ENCODE measurements at regions not wholly inside any gene's neighbourhood (a gene's known extent, or its start where the extent isn't known, plus 50 kb on each side); places are given as distances from the start of the nearest gene placed in this dataset.

- H3K4me3 ChIP-seq (ENCODE audit: low read depth, low read length): no peak overlapping the region
- TF ChIP-seq CTCF (IDR thresholded peaks at IDR 0.05; ENCODE audit: insufficient read depth, low read length, severe bottlenecking): no peak
- FAIRE-seq (no peak), DNase-seq (ENCODE audit: low read depth) (no peak)
- no peaks in the 10 kb centered on the region for H3K27me3 ChIP-seq (ENCODE audit: control insufficient read depth, insufficient read depth, low read length)
- H3K36me3 ChIP-seq (ENCODE audit: control insufficient read depth, insufficient read depth, low read length): no peaks in the 10 kb centered on the region
Observed at GRCh38 chr18:37684590-37684989, 119.0 kb upstream of the CELF4 start.

GRCh38 chr18:37684183-37684582 lies 118.6 kb upstream of the CELF4 start:
- no peak for DNase-seq (ENCODE audit: low read depth)
- TF ChIP-seq CTCF (IDR thresholded peaks at IDR 0.05; ENCODE audit: insufficient read depth, low read length, severe bottlenecking): no peak
- Histone ChIP-seq H3K36me3 (ENCODE audit: control insufficient read depth, insufficient read depth, low read length) (no peaks in the 10 kb centered on the region), H3K4me3 (ENCODE audit: low read depth, low read length) (no peak overlapping the region), H3K27me3 (ENCODE audit: control insufficient read depth, insufficient read depth, low read length) (no peaks in the 10 kb centered on the region)
- FAIRE-seq: no peak

- no peak for TF ChIP-seq CTCF (IDR thresholded peaks at IDR 0.05; ENCODE audit: insufficient read depth, low read length, severe bottlenecking)
- H3K4me3 ChIP-seq (ENCODE audit: low read depth, low read length): no peak overlapping the region
- no peak for DNase-seq (ENCODE audit: low read depth)
- H3K27me3 ChIP-seq (ENCODE audit: control insufficient read depth, insufficient read depth, low read length): no peaks in the 10 kb centered on the region
- H3K36me3 ChIP-seq (ENCODE audit: control insufficient read depth, insufficient read depth, low read length): no peaks in the 10 kb centered on the region
- FAIRE-seq: no peak
Observed at GRCh38 chr18:37680911-37681310, 115.3 kb upstream of the CELF4 start.

GRCh38 chr18:37676276-37676675 lies 110.7 kb upstream of the CELF4 start:
- FAIRE-seq (no peak), DNase-seq (ENCODE audit: low read depth) (no peak)
- TF ChIP-seq CTCF (IDR thresholded peaks at IDR 0.05; ENCODE audit: insufficient read depth, low read length, severe bottlenecking): no peak
- H3K27me3 ChIP-seq (ENCODE audit: control insufficient read depth, insufficient read depth, low read length): no peaks in the 10 kb centered on the region
- no peak overlapping the region for H3K4me3 ChIP-seq (ENCODE audit: low read depth, low read length)
- no peaks in the 10 kb centered on the region for H3K36me3 ChIP-seq (ENCODE audit: control insufficient read depth, insufficient read depth, low read length)

- Histone ChIP-seq H3K4me3 (ENCODE audit: low read depth, low read length) (no peak overlapping the region), H3K36me3 (ENCODE audit: control insufficient read depth, insufficient read depth, low read length) (no peaks in the 10 kb centered on the region), H3K27me3 (ENCODE audit: control insufficient read depth, insufficient read depth, low read length) (no peaks in the 10 kb centered on the region)
- FAIRE-seq: no peak
- DNase-seq (ENCODE audit: low read depth): no peak
- no peak for TF ChIP-seq CTCF (IDR thresholded peaks at IDR 0.05; ENCODE audit: insufficient read depth, low read length, severe bottlenecking)
Observed at GRCh38 chr18:37675699-37676098, 110.1 kb upstream of the CELF4 start.

GRCh38 chr18:37674570-37674969 lies 109.0 kb upstream of the CELF4 start:
- FAIRE-seq: no peak
- Histone ChIP-seq H3K27me3 (ENCODE audit: control insufficient read depth, insufficient read depth, low read length) (no peaks in the 10 kb centered on the region), H3K4me3 (ENCODE audit: low read depth, low read length) (no peak overlapping the region), H3K36me3 (ENCODE audit: control insufficient read depth, insufficient read depth, low read length) (no peaks in the 10 kb centered on the region)
- DNase-seq (ENCODE audit: low read depth): peak; percentile 61
- TF ChIP-seq CTCF (IDR thresholded peaks at IDR 0.05; ENCODE audit: insufficient read depth, low read length, severe bottlenecking): no peak

Measured in bronchial epithelial cell (primary cell).